ENCODE measurements at regions not wholly inside any gene's neighbourhood (a gene's known extent, or its start where the extent isn't known, plus 50 kb on each side); places are given as distances from the start of the nearest gene placed in this dataset.
"Not testable (repeated sequence)": the region's sequence is repeated elsewhere in the genome, so short reads cannot be mapped to it uniquely, and the experiment has no call there.

DNA sequence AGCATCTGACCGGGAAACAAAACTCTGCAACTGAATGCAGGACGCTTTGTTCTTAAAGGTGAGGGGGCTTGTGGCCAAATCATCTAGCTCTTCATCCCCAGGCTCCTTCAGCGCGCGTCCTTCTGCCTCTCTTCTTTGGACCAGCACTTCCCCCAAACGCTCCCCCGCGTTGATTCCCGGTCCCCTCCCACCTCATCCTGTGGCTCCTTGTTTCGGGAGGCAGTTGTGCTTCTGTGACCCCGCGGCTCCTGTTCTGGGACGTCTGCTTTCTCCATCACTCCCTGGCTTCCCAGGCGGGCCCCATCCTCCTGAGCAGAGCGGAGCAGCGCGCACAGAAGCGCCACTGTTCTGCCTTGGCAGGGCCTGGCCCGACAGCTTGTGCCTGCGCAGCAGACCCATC is 109.7 kb upstream of the ZNG1E start:
- DNase-seq (ENCODE audit: low read depth): not testable (repeated sequence)

DNA sequence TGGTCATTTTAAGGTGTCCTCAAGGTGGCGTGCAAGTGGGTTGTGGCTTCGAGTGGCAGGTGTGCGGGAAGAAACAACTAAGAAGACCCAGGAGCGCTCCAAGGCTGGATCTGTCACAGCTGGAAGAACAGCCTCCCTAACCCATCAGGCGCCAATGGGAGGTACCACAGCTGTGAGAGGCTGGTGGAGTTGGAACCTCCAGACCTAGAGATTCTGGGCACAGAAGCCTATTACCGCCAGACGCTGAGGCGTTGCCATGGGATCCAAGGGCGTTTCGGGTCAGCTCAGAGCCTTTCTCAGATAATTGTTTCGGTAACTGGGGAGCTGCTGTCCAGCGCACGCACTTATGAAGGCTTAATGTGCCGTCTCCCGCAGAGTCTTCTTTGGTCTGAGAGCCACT is 156.7 kb upstream of the ZNG1E start:
- not testable (repeated sequence) for DNase-seq (ENCODE audit: low read depth)

DNA sequence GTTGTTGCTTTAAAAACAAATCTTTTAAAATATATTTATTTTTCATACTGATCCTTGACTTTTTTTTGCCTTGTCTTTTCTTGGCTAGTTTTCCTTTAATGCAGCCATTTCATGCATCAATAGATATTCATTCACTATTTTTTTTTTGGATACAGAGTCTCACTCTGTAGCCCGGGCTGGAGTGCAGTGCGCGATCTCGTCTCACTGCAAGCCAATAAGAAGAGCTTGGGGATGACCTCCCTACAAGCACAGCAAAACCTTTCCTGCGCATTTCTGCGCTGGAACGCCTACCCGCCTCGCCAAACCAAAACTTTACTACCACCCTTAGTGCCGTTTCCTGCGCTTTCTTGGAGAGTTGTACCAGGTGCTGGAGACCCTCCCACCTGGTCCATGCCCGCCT is 161.3 kb upstream of the ZNG1E start:
- DNase-seq (ENCODE audit: low read depth): not testable (repeated sequence)

DNA sequence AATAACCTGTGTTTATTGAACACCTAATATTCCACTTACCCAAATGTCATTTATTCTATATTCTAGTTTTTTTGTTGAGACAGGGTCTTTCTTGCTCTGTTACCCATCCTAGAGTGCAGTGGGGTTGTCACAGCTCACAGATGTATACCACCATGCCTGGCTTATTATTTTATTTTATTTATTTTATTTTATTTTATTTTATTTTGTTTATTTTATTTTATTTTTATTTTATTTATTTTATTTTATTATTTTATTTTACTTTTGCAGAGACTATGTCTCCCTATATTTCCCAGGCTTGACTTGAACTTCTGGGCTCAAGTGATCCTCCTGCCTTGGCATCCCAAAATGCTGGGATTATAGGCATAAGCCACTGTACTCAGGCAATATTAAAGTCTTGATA is 167.8 kb upstream of the ZNG1E start:
- not testable (repeated sequence) for DNase-seq (ENCODE audit: low read depth)

DNA sequence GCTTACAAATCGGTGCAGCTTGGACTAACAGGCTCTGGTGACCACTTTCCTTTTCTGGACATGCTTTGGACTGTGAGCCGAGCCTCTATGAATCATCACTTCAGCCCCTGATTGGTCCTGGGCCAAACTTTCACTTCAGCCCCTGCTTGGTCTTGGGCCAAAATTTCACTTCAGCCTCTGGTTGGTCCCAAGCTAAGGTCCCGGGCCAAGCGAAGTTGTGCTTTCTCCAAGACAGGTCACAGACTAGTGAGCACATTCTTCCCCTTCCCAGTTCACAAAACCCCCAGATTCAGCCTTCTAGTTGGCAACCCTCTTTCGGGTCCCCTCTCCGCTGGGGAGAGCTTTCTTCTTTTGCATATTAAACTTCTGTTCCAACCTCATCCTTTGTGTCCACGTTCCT is 171.0 kb upstream of the ZNG1E start:
- DNase-seq (ENCODE audit: low read depth): not testable (repeated sequence)

DNA sequence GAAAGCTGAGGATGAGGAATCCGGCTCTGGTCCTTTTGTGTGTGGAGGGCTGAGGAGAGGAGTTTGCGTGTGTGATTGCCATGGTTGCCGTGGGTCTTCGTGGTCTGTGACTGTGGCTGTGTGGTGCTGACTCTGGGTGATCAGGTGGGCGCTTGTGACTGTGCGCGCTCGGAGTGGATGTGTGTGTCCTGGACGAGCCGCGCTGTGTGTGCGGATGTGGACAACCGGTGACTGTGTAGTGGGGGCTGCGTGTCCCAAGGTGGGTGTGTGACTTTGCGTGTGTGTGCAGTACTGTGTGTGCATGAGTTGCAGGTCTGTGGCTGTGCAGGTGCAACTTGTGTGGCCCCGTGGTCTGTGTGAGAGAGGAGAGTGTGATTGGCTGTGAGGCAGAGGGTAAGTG is 172.0 kb upstream of the ZNG1E start:
- DNase-seq (ENCODE audit: low read depth): not testable (repeated sequence)

DNA sequence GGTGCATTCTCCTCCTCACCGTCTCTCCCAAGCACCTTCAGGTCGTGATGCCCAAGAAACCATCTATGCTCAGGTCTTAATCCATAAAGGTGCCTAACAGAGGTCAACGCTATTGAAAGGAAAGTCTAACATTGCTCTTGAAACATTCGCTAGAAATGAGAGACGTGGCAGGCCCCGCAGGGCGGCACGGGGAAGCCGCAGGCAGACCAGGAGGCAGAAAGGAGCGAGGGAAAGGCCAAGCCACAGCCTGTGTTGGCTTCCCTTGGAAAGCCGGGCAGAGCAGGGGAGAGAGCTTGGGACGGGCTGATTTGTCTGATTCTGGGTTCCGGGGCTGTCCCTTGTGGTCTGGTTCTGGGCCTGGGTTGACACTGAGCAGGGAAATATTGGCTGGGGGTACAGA is 192.8 kb upstream of the ZNG1E start:
- not testable (repeated sequence) for DNase-seq (ENCODE audit: low read depth)

DNA sequence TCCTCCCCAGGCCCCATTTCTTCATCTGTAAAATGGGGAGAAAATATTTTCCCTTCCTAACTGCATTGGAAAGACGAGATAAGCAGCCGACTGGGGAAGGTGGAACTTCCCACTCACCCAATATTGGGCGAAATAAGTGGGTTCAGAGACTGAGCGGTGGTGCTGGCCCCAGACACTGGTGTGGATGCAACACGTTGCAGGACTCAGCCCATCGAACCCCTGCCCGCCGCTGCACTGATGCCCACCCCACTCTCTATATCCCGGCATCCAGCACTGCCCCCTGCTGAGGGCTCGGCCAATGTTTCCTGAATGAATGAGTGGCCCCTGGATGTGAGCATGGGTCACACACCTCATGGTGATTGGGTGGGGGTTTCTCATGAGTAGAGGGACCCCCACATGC is 194.4 kb upstream of the ZNG1E start:
- not testable (repeated sequence) for DNase-seq (ENCODE audit: low read depth)

DNA sequence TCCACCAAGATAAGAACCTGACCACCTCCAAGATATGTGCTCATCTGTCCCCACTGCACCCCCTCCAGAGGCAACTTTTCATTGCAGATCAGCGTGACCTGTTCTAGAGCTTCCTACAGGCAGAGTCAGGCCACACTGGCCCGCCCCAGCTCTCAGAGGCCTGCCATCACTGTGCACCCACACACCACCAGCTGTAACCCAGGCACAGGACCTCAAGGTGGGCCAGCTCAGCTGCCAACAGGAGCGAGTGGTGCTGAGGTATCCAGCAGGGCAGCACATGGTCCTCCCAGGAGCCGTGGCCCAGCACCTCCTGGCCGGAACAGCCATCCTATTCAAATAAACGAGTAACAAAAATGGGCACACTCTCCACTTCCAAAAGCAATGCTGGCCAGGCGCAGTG is 189.9 kb upstream of the FOXD4L5 start:
- DNase-seq (ENCODE audit: low read depth): not testable (repeated sequence)

DNA sequence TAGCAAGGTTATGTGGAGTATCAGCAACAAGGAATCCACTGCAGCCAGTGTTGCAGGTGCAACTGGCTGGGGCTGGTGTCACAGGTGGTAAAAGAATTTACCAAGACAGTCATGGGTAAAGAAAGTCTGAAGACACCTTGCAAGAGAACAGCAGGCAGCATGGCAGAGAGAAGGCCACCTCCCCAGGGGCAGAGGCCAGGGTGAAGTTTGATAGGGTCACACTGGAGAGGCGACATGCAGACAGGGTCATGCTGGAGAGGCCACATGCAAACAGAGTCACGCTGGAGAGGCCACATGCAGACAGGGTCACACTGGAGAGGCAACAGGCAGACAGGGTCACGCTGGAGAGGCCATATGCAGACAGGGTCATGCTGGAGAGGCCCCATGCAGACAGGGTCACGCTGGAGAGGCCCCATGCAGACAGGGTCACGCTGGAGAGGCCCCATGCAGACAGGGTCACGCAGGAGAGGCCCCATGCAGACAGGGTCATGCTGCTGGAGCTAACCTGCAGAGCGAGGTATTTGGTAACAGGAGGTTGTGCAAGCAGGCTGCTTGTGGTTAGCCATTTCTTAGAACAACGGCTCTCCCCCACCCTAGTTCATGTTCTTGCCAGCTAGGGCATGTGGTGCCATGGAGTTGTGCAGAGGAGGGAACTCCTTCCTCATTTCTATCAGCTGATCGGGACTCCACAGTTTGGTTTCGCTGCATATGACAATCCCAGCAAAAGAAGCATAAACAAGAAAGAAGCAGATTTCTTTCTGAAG is 188.2 kb upstream of the FOXD4L5 start:
- not testable (repeated sequence) for DNase-seq (ENCODE audit: low read depth)

DNA sequence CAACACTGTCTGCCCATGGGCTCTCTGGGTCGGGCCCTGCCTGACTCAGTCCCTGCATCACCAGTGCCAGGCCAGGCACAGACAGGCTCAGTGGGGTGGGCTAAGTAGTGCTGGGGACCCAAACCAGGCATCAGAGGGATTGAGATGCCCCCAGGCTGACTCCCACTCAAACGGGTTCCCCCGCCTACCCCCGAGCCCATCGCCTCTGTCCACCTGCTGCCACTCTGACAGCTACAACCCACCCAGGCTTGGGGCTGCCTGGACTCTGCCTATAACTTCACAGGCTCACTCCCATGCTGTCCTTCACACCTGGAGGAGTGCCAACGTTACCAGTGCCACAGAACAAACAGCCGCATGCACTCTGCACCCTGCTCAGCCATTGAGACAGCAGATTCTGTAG is 186.1 kb upstream of the FOXD4L5 start:
- DNase-seq (ENCODE audit: low read depth): not testable (repeated sequence)

DNA sequence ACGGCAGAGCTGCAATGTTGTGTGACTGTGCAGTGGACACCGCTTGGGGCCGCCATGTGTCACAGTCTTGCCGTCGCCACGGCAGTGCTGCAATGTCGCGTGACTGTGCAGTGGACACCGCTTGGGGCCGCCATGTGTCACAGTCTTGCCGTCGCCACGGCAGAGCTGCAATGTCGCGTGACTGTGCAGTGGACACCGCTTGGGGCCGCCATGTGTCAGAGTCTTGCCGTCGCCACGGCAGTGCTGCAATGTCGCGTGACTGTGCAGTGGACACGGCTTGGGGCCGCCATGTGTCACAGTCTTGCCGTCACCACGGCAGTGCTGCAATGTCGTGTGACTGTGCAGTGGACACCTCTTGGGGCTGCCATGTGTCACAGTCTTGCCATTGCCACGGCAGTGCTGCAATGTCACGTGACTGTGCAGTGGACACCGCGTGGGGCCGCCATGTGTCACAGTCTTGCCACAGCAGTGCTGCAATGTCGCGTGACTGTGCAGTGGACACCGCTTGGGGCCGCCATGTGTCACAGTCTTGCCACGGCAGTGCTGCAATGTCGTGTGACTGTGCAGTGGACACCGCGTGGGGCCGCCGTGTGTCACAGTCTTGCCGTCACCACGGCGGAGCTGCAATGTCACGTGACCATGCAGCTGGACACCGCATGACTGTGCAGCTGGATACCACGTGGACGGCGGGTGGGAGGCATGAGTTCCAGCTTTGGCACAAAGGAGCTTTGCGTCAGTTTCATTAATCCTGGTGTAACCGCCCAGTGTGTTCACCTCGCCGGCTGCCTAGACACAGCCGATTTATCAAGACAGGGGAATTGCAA is 182.1 kb upstream of the FOXD4L5 start:
- DNase-seq (ENCODE audit: low read depth): not testable (repeated sequence)

DNA sequence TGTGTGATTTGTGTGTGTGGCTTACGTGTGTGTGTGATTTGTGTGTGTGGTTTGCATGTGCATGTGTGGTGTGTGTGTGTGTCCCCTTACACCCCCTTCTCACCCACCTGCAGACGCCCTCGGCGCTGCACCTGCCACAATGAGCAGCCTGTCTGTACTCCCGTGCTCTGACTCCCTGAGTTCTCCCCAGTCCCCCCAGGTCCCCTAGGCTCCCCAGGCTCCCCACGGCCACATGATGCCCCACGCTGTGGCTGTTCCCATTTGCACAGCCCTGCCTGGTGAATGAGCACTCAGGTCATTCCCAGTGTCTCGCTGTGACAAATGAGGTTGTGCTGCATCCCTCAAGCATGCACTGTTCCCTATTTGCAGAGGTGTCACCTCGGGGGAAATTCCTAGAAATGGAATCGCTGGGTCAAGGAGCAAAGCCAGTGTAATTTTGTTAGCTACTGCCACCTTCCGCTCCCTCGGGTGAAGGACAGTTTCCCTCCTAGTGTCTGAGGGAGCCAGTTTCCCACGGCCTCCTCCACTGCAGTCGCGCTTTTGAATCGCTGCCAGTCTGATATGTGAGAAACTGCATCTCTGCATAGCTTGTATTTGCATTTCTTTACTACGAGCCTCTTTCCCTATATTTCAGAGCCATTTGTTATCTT is 180.4 kb upstream of the FOXD4L5 start:
- not testable (repeated sequence) for DNase-seq (ENCODE audit: low read depth)

DNA sequence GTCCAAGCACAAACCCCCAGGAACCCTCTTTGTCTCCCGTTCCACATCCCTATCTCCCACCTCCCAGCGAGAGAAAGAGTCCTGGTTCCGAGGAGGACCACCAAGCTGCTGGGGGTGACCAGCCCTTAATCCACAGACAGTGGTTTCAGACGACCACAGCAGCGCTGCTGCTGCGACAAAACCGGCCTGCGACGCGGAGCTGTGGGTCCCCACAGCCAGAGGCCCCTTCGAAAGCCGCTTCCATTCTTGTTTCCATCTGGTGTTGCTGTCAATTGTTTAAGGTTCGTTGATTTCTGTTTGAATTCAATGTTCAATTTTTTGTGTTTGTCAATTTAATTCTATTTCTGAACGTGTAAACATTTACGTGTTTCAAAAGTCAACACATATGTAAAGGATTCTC is 177.5 kb upstream of the FOXD4L5 start:
- not testable (repeated sequence) for DNase-seq (ENCODE audit: low read depth)

DNA sequence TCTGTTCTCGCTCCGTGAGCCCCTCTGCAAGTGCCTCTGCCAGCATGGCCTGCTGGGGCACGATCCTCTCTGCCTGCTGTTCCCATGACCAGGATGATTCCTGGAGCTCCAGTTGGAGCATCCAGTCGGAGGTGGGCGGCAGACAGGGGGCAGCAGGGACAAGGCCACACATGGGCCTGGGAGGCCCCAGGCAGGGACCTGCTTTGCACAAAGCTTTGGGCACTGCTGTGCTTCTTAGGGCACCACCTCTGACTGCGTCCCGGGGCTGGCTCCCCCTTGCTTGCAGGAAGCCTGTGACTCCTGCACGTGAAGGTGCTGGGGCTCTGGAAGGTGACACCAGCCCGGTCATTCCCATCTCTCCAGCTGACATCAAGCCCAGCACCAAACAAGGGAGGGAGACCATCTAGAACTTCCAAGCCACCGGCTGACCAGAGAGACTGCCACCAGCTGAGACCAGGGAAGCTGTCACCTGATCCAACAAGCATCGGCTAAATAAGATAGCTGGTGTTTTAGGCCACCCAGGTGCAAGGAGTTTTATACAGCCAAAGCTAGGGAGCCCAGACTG is 174.8 kb upstream of the FOXD4L5 start:
- no peak for DNase-seq (ENCODE audit: low read depth)

DNA sequence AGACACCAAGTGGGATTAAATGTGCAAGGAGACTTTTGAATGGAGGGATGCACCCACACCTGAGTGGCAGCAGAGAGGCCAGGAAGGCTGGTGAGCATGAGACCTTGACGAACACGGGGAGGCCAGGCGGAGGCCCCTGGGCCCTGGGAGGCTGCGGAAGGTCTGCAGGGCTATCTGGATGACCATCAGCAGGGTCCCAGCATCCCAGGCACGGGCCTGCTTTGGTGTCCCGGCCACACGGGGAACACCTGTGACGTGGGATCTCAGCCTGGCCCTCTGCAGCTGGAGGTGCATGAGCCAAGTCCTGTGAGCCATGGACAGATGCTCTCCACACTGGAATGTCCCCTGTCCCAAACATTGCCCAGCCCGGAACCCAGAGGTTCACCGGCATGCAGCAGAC is 174.0 kb upstream of the FOXD4L5 start:
- DNase-seq (ENCODE audit: low read depth): no peak

DNA sequence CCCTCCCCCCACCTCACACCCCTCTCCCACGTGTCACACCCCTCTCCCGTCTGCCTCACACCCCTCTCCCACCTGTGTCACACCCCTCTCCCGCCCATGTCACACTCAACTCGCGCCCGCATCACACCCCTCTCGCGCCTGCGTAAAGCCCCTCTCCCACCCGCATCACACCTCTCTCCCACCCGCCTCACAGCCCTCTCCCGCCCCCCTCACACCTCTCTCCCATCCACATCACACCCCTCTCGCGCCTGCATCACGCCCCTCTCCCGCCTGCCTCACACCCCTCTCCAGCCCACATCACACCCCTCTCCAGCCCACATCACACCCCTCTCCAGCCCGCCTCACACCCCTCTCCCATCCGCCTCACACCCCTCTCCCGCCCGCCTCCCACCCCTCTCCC is 173.5 kb upstream of the FOXD4L5 start:
- no peak for DNase-seq (ENCODE audit: low read depth)

DNA sequence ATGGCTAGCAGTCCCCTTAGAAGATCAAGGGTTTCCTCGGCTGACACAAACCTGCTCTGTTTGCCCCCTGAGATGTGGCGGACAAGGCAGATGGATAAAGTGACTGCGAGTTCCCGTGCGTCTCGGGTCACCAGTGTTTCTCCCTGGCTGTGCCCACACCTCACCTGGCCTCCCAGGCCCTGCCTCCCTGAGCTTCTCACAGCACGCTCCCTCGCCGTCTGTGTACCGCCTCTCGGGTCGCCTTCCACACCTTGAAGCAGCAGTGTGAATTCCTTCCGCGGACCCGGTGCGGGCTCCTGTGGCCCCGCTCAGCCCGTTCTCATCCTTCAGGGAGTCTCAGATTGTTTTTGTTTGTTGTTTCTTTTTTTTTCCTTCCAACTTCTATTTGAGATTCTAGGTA is 172.0 kb upstream of the FOXD4L5 start:
- DNase-seq (ENCODE audit: low read depth): not testable (repeated sequence)

DNA sequence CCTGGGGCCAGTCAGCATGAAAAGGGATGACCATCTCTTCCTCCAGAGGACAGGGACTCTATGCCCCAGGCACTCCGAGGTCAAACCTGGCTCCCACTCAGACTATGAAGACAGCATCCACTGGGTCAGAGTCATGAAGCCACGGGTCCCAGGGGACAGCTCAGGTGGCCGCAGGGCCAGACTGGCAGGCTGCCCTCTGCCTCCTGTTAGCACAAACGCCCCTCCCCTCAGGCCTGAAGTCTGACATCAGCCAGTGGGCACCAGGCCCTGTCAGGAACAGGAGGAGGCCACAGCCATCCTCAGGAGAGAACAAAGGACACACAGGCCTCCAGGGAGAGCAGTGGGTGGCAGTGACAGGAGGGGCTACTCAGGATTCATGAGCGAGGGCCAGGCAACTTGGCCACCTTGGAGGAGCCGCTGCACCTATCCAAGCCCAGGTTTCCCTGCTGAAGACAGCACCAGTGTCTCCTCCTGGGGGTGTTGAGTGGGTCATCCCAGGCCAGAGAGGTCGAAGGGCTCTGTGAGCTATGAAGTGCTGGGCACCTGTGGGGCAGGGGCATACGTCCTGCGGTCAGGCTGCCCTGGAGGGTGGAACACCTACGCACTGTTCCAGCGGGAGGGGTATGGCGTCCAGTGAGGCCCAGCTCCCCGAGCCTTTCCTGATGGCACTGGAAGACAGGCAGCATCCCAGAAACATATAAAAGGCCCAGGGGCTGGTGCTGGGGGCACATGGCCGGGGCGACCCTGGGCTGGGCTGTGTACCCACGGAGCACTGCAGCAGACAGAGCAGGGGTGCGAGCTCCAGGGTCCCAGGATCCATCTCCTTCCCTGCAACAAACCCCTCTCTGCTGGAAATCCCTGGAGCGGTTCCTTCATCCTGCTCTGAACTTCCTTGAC is 171.0 kb upstream of the FOXD4L5 start:
- DNase-seq (ENCODE audit: low read depth): not testable (repeated sequence)

DNA sequence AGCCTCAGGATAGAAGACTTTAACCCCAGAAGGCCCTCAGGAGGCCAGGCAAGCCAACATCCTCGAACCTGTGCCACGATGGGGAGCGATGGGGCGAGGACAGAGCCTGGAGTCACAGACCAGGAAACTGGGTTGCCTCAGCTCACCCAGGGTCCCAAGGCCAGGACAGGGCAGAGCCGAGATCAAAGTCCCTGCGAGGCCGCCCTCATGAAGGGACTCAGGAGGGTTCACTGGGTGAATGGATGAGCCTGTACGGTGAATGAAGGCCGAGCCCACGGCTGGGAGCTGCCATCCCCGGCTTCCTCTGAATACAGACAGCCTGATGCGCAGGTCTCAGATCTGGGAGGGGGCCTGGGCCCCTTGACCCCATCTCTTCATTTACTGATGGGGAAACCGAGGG is 170.1 kb upstream of the FOXD4L5 start:
- DNase-seq (ENCODE audit: low read depth): not testable (repeated sequence)

DNA sequence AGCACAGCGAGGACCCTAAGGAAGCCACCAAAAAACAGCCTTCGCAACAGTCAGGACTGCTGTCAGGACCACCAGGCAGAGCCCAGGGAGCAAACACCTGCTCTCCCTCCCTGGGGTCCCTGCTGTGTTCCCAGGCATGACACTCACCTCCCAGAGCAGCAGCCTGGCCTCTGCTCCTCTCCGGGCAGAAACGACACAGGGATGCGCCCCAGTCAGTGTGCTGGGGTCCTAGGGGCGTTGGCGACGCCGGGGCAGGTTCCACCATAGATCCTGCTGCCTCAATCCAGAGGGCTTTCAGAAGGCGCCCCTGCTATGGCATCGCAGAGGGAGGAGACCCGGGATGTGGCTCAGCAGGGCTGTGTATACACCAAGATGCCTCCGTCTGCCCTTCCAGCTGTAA is 169.7 kb upstream of the FOXD4L5 start:
- DNase-seq (ENCODE audit: low read depth): not testable (repeated sequence)
